ENCODE measurements at regions not wholly inside any gene's neighbourhood (a gene's known extent, or its start where the extent isn't known, plus 50 kb on each side); places are given as distances from the start of the nearest gene placed in this dataset.

GRCh38 chr15:62404194-62404985 is 239.3 kb upstream of the C2CD4B start:
- Histone ChIP-seq H3K9me3 (no peaks in the 10 kb centered on the region), H3K27me3 (no peaks in the 10 kb centered on the region), H3K27ac (no peak overlapping the region), H3K4me1 (peaks cover 0 to 34% of the 10 kb centered on the region in 2 donors), H3K36me3 (no peaks in the 10 kb centered on the region), H3K4me3 (no peak overlapping the region)
- TF ChIP-seq CTCF (IDR thresholded peaks at IDR 0.05) = no peak
- no peak for DNase-seq (ENCODE audit: low spot score)

GRCh38 chr15:62406305-62406891 is 241.3 kb upstream of the C2CD4B start:
- Histone ChIP-seq H3K4me1 (peaks cover 0 to 34% of the 10 kb centered on the region in 2 donors), H3K27ac (no peak overlapping the region), H3K36me3 (no peaks in the 10 kb centered on the region), H3K9me3 (no peaks in the 10 kb centered on the region), H3K4me3 (no peak overlapping the region), H3K27me3 (no peaks in the 10 kb centered on the region)
- no peak for DNase-seq (ENCODE audit: low spot score)
- TF ChIP-seq CTCF (IDR thresholded peaks at IDR 0.05) = no peak

GRCh38 chr15:62407216-62407615 is 242.1 kb upstream of the C2CD4B start:
- Histone ChIP-seq H3K36me3 (no peaks in the 10 kb centered on the region), H3K27me3 (no peaks in the 10 kb centered on the region), H3K27ac (no peak overlapping the region), H3K9me3 (no peaks in the 10 kb centered on the region), H3K4me1 (peaks cover 0 to 33% of the 10 kb centered on the region in 2 donors), H3K4me3 (no peak overlapping the region)
- no peak for TF ChIP-seq CTCF (IDR thresholded peaks at IDR 0.05)
- DNase-seq (ENCODE audit: low spot score) = no peak

GRCh38 chr15:62407962-62408361 is 242.9 kb upstream of the C2CD4B start:
- Histone ChIP-seq H3K4me3 (no peak overlapping the region), H3K36me3 (no peaks in the 10 kb centered on the region), H3K9me3 (no peaks in the 10 kb centered on the region), H3K27ac (no peak overlapping the region), H3K4me1 (peaks cover 0 to 33% of the 10 kb centered on the region in 2 donors), H3K27me3 (no peaks in the 10 kb centered on the region)
- TF ChIP-seq CTCF (IDR thresholded peaks at IDR 0.05) = no peak
- DNase-seq (ENCODE audit: low spot score) = no peak

GRCh38 chr15:62409466-62409865 is 244.4 kb upstream of the C2CD4B start:
- Histone ChIP-seq H3K27me3 (no peaks in the 10 kb centered on the region), H3K9me3 (no peaks in the 10 kb centered on the region), H3K4me3 (no peak overlapping the region), H3K27ac (no peak overlapping the region), H3K4me1 (peaks cover 0 to 28% of the 10 kb centered on the region in 2 donors), H3K36me3 (no peaks in the 10 kb centered on the region)
- TF ChIP-seq CTCF (IDR thresholded peaks at IDR 0.05) = no peak
- no peak for DNase-seq (ENCODE audit: low spot score)

Data from right atrium auricular region (tissue), 2 donors.